Limb (tissue), 2 donors: ENCODE measurements at regions not wholly inside any gene's neighbourhood (a gene's known extent, or its start where the extent isn't known, plus 50 kb on each side); places are given as distances from the start of the nearest gene placed in this dataset.

Experiments used
- DNase-seq, 2 donors: peaks; one replicate each; pipeline ENCODE4 v3.0.0-alpha.2; 2016; ENCODE audit errors: extremely low spot score in 2 of 2

GRCh38 chr11:122523846-122524805 lies 131.4 kb upstream of the UBASH3B start:
- peak; percentile 57 to 82 for DNase-seq

GRCh38 chr11:122521626-122522025 lies 133.9 kb upstream of the UBASH3B start:
- DNase-seq: no peak

GRCh38 chr11:122517403-122518379 lies 137.8 kb upstream of the UBASH3B start:
- DNase-seq: no peak

- no peak for DNase-seq
Observed at GRCh38 chr11:122516686-122517085, 138.8 kb upstream of the UBASH3B start.

GRCh38 chr11:122513997-122514396 lies 141.5 kb upstream of the UBASH3B start:
- DNase-seq: no peak

GRCh38 chr11:122513328-122513727 lies 142.2 kb upstream of the UBASH3B start:
- DNase-seq: peak in 1 of 2 donors; percentile 24

- no peak for DNase-seq
Observed at GRCh38 chr11:122512688-122513087, 142.8 kb upstream of the UBASH3B start.

- DNase-seq: no peak
Observed at GRCh38 chr11:122509899-122510298, 145.6 kb upstream of the UBASH3B start.

- no peak for DNase-seq
Observed at GRCh38 chr11:122509091-122509490, 146.4 kb upstream of the UBASH3B start.

GRCh38 chr11:122505304-122506006 lies 150.1 kb upstream of the UBASH3B start:
- DNase-seq: peak; percentile 86 to 91

GRCh38 chr11:122494221-122494620 lies 161.3 kb upstream of the UBASH3B start:
- peak in 1 of 2 donors; percentile 20 for DNase-seq

GRCh38 chr11:122491509-122491908 lies 164.0 kb upstream of the UBASH3B start:
- peak in 1 of 2 donors; percentile 71 for DNase-seq

GRCh38 chr11:122488892-122489706 lies 166.4 kb upstream of the UBASH3B start:
- DNase-seq: no peak

GRCh38 chr11:122487669-122488068 lies 167.9 kb upstream of the UBASH3B start:
- no peak for DNase-seq

GRCh38 chr11:122486793-122487495 lies 168.6 kb upstream of the UBASH3B start:
- no peak for DNase-seq

- no peak for DNase-seq
Observed at GRCh38 chr11:122478986-122479385, 176.5 kb upstream of the UBASH3B start.

- no peak for DNase-seq
Observed at GRCh38 chr11:122468965-122469364, 186.6 kb upstream of the UBASH3B start.

- no peak for DNase-seq
Observed at GRCh38 chr11:122463530-122463929, 192.0 kb upstream of the UBASH3B start.

- no peak for DNase-seq
Observed at GRCh38 chr11:122459064-122459463, 196.5 kb upstream of the UBASH3B start.

GRCh38 chr11:122453586-122453985 lies 201.9 kb upstream of the UBASH3B start:
- DNase-seq: no peak
